ENCODE measurements at regions not wholly inside any gene's neighbourhood (a gene's known extent, or its start where the extent isn't known, plus 50 kb on each side); places are given as distances from the start of the nearest gene placed in this dataset.

GRCh38 chr16:73149334-73149733 is 101.4 kb upstream of the ZFHX3 start:
- TF ChIP-seq CTCF (IDR thresholded peaks at IDR 0.05) (no peak), POLR2AphosphoS5 (IDR thresholded peaks at IDR 0.05; ENCODE audit: low read depth, low read length) (no peak), FOXJ3 (CRISPR knock-in tag; IDR thresholded peaks at IDR 0.05) (no peak), EZH2phosphoT487 (IDR thresholded peaks at IDR 0.05; ENCODE audit: borderline replicate concordance, low read depth) (no peak), FOXM1 (IDR thresholded peaks at IDR 0.05; ENCODE audit: low read depth) (no peak)

All from SK-N-SH (cell line).